ENCODE measurements at regions not wholly inside any gene's neighbourhood (a gene's known extent, or its start where the extent isn't known, plus 50 kb on each side); places are given as distances from the start of the nearest gene placed in this dataset.
"Not testable (repeated sequence)": the region's sequence is repeated elsewhere in the genome, so short reads cannot be mapped to it uniquely, and the experiment has no call there.

DNA sequence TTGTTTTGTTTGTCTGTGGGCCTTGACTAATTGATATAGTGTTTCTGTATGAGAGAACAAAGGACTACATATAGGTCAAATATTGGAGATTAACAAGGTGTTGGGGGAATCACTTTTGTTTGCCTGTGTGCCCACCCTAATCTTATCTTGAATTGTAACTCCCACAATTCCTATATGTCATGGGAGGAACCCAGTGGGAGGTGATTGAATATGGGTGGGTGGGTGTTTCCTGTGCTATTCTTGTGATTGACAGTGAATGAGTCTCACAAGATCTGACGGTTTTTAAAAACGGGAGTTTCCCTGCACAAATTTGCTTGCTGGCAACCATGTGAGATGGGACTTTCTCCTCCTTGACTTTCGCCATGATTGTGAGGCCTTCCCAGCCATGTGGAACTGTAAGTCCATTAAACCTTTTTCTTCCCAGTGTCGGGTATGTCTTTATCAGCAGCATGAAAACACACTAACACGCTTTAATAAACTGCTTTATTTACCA is 64.9 kb upstream of the HSPB3 start:
- TF ChIP-seq CTCF (IDR thresholded peaks at IDR 0.05; ENCODE audit: low read depth, low read length), result no peak
- no peak overlapping the region for H3K4me3 ChIP-seq (ENCODE audit: low read depth, low read length)
- H3K27ac ChIP-seq, result peak overlapping the region; percentile 43
- DNase-seq, result no peak
- H3K36me3 ChIP-seq, result no peaks in the 10 kb centered on the region
- no peaks in the 10 kb centered on the region for H3K9me3 ChIP-seq (ENCODE audit: severe bottlenecking)
- no peaks in the 10 kb centered on the region for H3K27me3 ChIP-seq (ENCODE audit: insufficient read depth, low read depth, severe bottlenecking)

GRCh38 chr5:54390015-54390414 is 65.5 kb upstream of the HSPB3 start:
- TF ChIP-seq CTCF (IDR thresholded peaks at IDR 0.05; ENCODE audit: low read depth, low read length), result no peak
- Histone ChIP-seq H3K36me3 (no peaks in the 10 kb centered on the region), H3K4me3 (ENCODE audit: low read depth, low read length) (no peak overlapping the region), H3K9me3 (ENCODE audit: severe bottlenecking) (no peaks in the 10 kb centered on the region), H3K27me3 (ENCODE audit: insufficient read depth, low read depth, severe bottlenecking) (no peaks in the 10 kb centered on the region), H3K27ac (peak overlapping the region; percentile 68)
- peak; percentile 91 for DNase-seq

GRCh38 chr5:54389399-54389798 is 66.1 kb upstream of the HSPB3 start:
- H3K36me3 ChIP-seq; H3K9me3 ChIP-seq (ENCODE audit: severe bottlenecking); DNase-seq; H3K4me3 ChIP-seq (ENCODE audit: low read depth, low read length); H3K27me3 ChIP-seq (ENCODE audit: insufficient read depth, low read depth, severe bottlenecking): not testable (repeated sequence)
- peak overlapping the region; percentile 68 for H3K27ac ChIP-seq

- Histone ChIP-seq H3K27ac (no peak overlapping the region; the same call in 1 of the 2 replicates), H3K27me3 (ENCODE audit: insufficient read depth, low read depth, severe bottlenecking) (no peaks in the 10 kb centered on the region), H3K4me3 (ENCODE audit: low read depth, low read length) (no peak overlapping the region), H3K9me3 (ENCODE audit: severe bottlenecking) (no peaks in the 10 kb centered on the region), H3K36me3 (no peaks in the 10 kb centered on the region)
- no peak for TF ChIP-seq CTCF (IDR thresholded peaks at IDR 0.05; ENCODE audit: low read depth, low read length)
- no peak for DNase-seq
These were observed 66.7 kb upstream of the HSPB3 start for GRCh38 chr5:54388811-54389210.

- Histone ChIP-seq H3K9me3 (ENCODE audit: severe bottlenecking) (no peaks in the 10 kb centered on the region), H3K27me3 (ENCODE audit: insufficient read depth, low read depth, severe bottlenecking) (no peaks in the 10 kb centered on the region), H3K4me3 (ENCODE audit: low read depth, low read length) (no peak overlapping the region), H3K36me3 (no peaks in the 10 kb centered on the region), H3K27ac (no peak overlapping the region)
- DNase-seq, result no peak
- TF ChIP-seq CTCF (IDR thresholded peaks at IDR 0.05; ENCODE audit: low read depth, low read length), result no peak
These were observed 67.1 kb upstream of the HSPB3 start for GRCh38 chr5:54388409-54388808.

DNA sequence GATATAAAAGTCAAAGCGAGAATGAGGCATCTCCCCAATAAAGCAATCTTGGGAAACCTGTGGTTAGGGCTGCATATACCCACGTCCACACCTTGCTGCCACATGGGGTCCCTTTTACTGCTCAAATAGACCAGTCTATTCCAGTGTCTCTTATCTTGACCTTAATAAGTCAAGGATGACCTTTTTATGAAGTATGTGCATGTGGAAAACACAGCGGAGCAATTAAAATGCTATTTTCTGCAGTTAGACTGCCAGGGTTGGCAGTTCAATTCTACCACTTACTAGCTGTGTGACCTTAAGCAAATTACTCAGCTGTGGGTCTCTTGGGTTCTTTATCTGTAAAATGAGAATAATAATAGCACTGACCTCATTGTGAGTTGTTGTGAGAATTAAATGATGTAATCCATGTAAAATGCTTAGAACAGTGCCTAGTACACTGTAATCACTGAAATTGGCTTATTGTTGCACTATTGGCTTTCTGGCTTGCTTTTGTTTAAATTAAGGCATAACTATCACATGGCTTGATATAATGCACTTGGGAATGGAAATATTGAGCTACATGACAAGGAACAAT is 67.8 kb upstream of the HSPB3 start:
- Histone ChIP-seq H3K4me3 (ENCODE audit: low read depth, low read length) (no peak overlapping the region), H3K9me3 (ENCODE audit: severe bottlenecking) (no peaks in the 10 kb centered on the region), H3K27ac (no peak overlapping the region), H3K27me3 (ENCODE audit: insufficient read depth, low read depth, severe bottlenecking) (no peaks in the 10 kb centered on the region), H3K36me3 (no peaks in the 10 kb centered on the region)
- TF ChIP-seq CTCF (IDR thresholded peaks at IDR 0.05; ENCODE audit: low read depth, low read length), result no peak
- DNase-seq, result no peak

Data from WERI-Rb-1 (cell line).